ENCODE measurements at regions not wholly inside any gene's neighbourhood (a gene's known extent, or its start where the extent isn't known, plus 50 kb on each side); places are given as distances from the start of the nearest gene placed in this dataset.

GRCh38 chr5:169450464-169450863 lies 133.1 kb upstream of the SPDL1 start:
- no peak for DNase-seq (ENCODE audit: low read depth)

- no peak for DNase-seq (ENCODE audit: low read depth)
Observed at GRCh38 chr5:169448826-169449225, 134.7 kb upstream of the SPDL1 start.

GRCh38 chr5:169445191-169445590 lies 138.4 kb upstream of the SPDL1 start:
- no peak for DNase-seq (ENCODE audit: low read depth)

GRCh38 chr5:169442913-169443784 lies 140.4 kb upstream of the SPDL1 start:
- DNase-seq (ENCODE audit: low read depth): no peak

- no peak for DNase-seq (ENCODE audit: low read depth)
Observed at GRCh38 chr5:169442403-169442874, 141.1 kb upstream of the SPDL1 start.

GRCh38 chr5:169440107-169440705 lies 139.3 kb upstream of the SLIT3 start:
- DNase-seq (ENCODE audit: low read depth): no peak

- DNase-seq (ENCODE audit: low read depth): no peak
Observed at GRCh38 chr5:169439362-169439761, 138.4 kb upstream of the SLIT3 start.

GRCh38 chr5:169435506-169436229 lies 134.7 kb upstream of the SLIT3 start:
- no peak for DNase-seq (ENCODE audit: low read depth)

GRCh38 chr5:169433221-169433651 lies 132.3 kb upstream of the SLIT3 start:
- DNase-seq (ENCODE audit: low read depth): no peak

GRCh38 chr5:169431386-169431785 lies 130.4 kb upstream of the SLIT3 start:
- DNase-seq (ENCODE audit: low read depth): no peak

- DNase-seq (ENCODE audit: low read depth): peak; percentile 1
Observed at GRCh38 chr5:169430671-169431070, 129.7 kb upstream of the SLIT3 start.

GRCh38 chr5:169429044-169429443 lies 128.1 kb upstream of the SLIT3 start:
- DNase-seq (ENCODE audit: low read depth): peak; percentile 19

- no peak for DNase-seq (ENCODE audit: low read depth)
Observed at GRCh38 chr5:169426784-169427183, 125.8 kb upstream of the SLIT3 start.

- DNase-seq (ENCODE audit: low read depth): no peak
Observed at GRCh38 chr5:169424670-169425378, 123.9 kb upstream of the SLIT3 start.

GRCh38 chr5:169424279-169424655 lies 123.3 kb upstream of the SLIT3 start:
- DNase-seq (ENCODE audit: low read depth): no peak

- no peak for DNase-seq (ENCODE audit: low read depth)
Observed at GRCh38 chr5:169423580-169424278, 122.8 kb upstream of the SLIT3 start.

GRCh38 chr5:169422087-169422486 lies 121.1 kb upstream of the SLIT3 start:
- DNase-seq (ENCODE audit: low read depth): no peak

- no peak for DNase-seq (ENCODE audit: low read depth)
Observed at GRCh38 chr5:169421677-169422076, 120.7 kb upstream of the SLIT3 start.

GRCh38 chr5:169417676-169418075 lies 116.7 kb upstream of the SLIT3 start:
- DNase-seq (ENCODE audit: low read depth): no peak

GRCh38 chr5:169416583-169417196 lies 115.8 kb upstream of the SLIT3 start:
- DNase-seq (ENCODE audit: low read depth): peak; percentile 86

All from myocyte (in vitro differentiated cells).